OCI-LY7 (cell line): ENCODE measurements at regions not wholly inside any gene's neighbourhood (a gene's known extent, or its start where the extent isn't known, plus 50 kb on each side); places are given as distances from the start of the nearest gene placed in this dataset.

ENCODE experiments used
- BruUV-seq: library from RNA; stranded (reverse); fragments of 400-500 nt; replicated peaks from 2 replicates; lab custom pipeline; 2021; lab: Mats Ljungman, UMichigan
- CTCF ChIA-PET: fragments of 300-600 bp; sonication (Branson Sonifier 250); formaldehyde crosslinking; loops from one replicate; lab custom pipeline; 2022; ENCODE audit warnings: antibody characterized with exemption; ENCODE audit not compliant: unreplicated experiment; lab: Charles Lee
- POLR2A ChIA-PET: fragments of 300-600 bp; sonication (Branson Sonifier 250); formaldehyde crosslinking; loops from one replicate; lab custom pipeline; 2022; ENCODE audit warnings: antibody characterized with exemption; lab: Charles Lee
- DNase-seq: peaks from one replicate; pipeline ENCODE4 v3.0.0-alpha.2; 2015; ENCODE audit warnings: low spot score
- H2AFZ ChIP-seq: fragments of 200-600 bp; sonication (generic), shearing (Covaris generic); 2 replicates; pipeline ENCODE4 v1.6.1; 2014; ENCODE audit warnings: mild to moderate bottlenecking, antibody characterized with exemption, low read length, moderate library complexity
- H3K27ac ChIP-seq: fragments of 200-600 bp; sonication (generic); 2 replicates; pipeline ENCODE4 v1.5.1; 2014; ENCODE audit warnings: mixed run types, low read depth, mild to moderate bottlenecking, moderate library complexity, low read length, inconsistent platforms; ENCODE audit not compliant: poor library complexity, severe bottlenecking
- H3K36me3 ChIP-seq: fragments of 200-600 bp; sonication (generic); 2 replicates; pipeline ENCODE4 v1.6.1; 2014; ENCODE audit warnings: mild to moderate bottlenecking, antibody characterized with exemption, low read length, moderate library complexity, mixed read lengths; ENCODE audit not compliant: insufficient read depth
- H3K4me1 ChIP-seq: fragments of 200-600 bp; sonication (generic); 2 replicates; pipeline ENCODE4 v1.5.1; 2014; ENCODE audit warnings: mild to moderate bottlenecking, low read length; ENCODE audit not compliant: insufficient read depth, poor library complexity, severe bottlenecking
- H3K4me2 ChIP-seq: fragments of 200-600 bp; sonication (generic); 2 replicates; pipeline ENCODE4 v1.6.1; 2014; ENCODE audit warnings: mild to moderate bottlenecking, low read length
- H3K4me3 ChIP-seq: fragments of 200-600 bp; sonication (generic); 2 replicates; pipeline ENCODE4 v1.5.1; 2014; ENCODE audit warnings: mild to moderate bottlenecking, low read depth, low read length; ENCODE audit not compliant: poor library complexity, severe bottlenecking
- H3K79me2 ChIP-seq: fragments of 200-600 bp; sonication (generic); 2 replicates; pipeline ENCODE4 v1.6.1; 2016; ENCODE audit warnings: low read depth, mild to moderate bottlenecking, low read length, moderate library complexity, mixed read lengths; ENCODE audit not compliant: insufficient read depth
- H3K9me2 ChIP-seq: fragments of 200-600 bp; sonication (generic); 2 replicates; pipeline ENCODE4 v1.6.1; 2016; ENCODE audit warnings: mild to moderate bottlenecking, low read length, mixed read lengths; ENCODE audit not compliant: insufficient read depth
- H3K9me3 ChIP-seq: fragments of 200-600 bp; sonication (generic); 2 replicates; pipeline ENCODE4 v1.6.1; 2014; ENCODE audit warnings: mild to moderate bottlenecking, mixed run types, low read length, mixed read lengths
- H4K20me1 ChIP-seq: fragments of 200-600 bp; sonication (generic); 2 replicates; pipeline ENCODE4 v1.6.1; 2014; ENCODE audit warnings: mild to moderate bottlenecking, antibody characterized with exemption, low read length, moderate library complexity, mixed read lengths; ENCODE audit not compliant: insufficient read depth
- EZH2phosphoT487 ChIP-seq: fragments of 200-600 bp; sonication (generic); IDR thresholded peaks from 2 replicates; pipeline ENCODE4 v1.6.1; 2018; ENCODE audit warnings: low read depth, borderline replicate concordance, mild to moderate bottlenecking, mixed run types, antibody characterized with exemption, low read length, moderate library complexity, mixed read lengths
- intact Hi-C: fragments of 100-400 bp; cut with micrococcal nuclease; formaldehyde crosslinking; loops from one replicate; pipeline ENCODE4 v1.10.0; 2022; ENCODE audit not compliant: unreplicated experiment
- TF ChIP-seq, protein P1 (sequence below): fragments of 200-600 bp; sonication (generic); conservative IDR thresholded peaks from 2 replicates; pipeline ENCODE4 v1.5.1; 2014; ENCODE audit warnings: mild to moderate bottlenecking, antibody characterized with exemption, low read length, moderate library complexity, mixed read lengths

DNA sequence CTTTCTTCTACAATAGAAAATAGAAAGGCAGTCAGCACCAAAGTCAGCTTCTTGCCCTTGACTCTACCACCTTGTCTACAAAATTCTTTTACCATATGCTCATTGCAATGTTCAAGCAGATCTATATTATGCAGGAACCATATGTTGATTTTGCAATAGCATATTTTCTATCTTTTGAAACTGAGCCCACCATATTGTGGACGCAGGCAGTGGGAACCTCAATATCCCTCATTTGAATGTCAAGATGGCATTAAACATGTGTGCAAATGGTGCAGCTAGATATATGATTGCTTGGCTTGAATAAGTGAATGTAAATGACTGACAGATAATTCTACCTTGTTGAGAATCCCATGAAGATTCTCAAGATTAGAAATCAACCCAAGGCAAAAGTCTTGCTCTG is 412.7 kb upstream of the FSHR start:
- no TSS peak for BruUV-seq
- no peak for TF ChIP-seq EZH2phosphoT487
- TF ChIP-seq, protein P1, sequence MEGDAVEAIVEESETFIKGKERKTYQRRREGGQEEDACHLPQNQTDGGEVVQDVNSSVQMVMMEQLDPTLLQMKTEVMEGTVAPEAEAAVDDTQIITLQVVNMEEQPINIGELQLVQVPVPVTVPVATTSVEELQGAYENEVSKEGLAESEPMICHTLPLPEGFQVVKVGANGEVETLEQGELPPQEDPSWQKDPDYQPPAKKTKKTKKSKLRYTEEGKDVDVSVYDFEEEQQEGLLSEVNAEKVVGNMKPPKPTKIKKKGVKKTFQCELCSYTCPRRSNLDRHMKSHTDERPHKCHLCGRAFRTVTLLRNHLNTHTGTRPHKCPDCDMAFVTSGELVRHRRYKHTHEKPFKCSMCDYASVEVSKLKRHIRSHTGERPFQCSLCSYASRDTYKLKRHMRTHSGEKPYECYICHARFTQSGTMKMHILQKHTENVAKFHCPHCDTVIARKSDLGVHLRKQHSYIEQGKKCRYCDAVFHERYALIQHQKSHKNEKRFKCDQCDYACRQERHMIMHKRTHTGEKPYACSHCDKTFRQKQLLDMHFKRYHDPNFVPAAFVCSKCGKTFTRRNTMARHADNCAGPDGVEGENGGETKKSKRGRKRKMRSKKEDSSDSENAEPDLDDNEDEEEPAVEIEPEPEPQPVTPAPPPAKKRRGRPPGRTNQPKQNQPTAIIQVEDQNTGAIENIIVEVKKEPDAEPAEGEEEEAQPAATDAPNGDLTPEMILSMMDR = no peak
- DNase-seq = no peak
- no peaks in the 10 kb centered on the region for H3K4me1 ChIP-seq
- no peak overlapping the region for H2AFZ ChIP-seq
- intact Hi-C loops = no loop called here
- ChIA-PET POLR2A (interaction anchor here (0.6 kb wide), 1 partner anchor 80 kb away, joined by 3 read pairs; no protein-coding TSS in a partner anchor), CTCF (no interaction called here)
- no peak overlapping the region for H3K4me3 ChIP-seq
- no peaks in the 10 kb centered on the region for H3K36me3 ChIP-seq
- no peaks in the 10 kb centered on the region for H3K9me2 ChIP-seq
- no peaks in the 10 kb centered on the region for H4K20me1 ChIP-seq
- H3K4me2 ChIP-seq = no peak overlapping the region
- H3K79me2 ChIP-seq = no peaks in the 10 kb centered on the region
- H3K27ac ChIP-seq = no peak overlapping the region
- no peaks in the 10 kb centered on the region for H3K9me3 ChIP-seq

DNA sequence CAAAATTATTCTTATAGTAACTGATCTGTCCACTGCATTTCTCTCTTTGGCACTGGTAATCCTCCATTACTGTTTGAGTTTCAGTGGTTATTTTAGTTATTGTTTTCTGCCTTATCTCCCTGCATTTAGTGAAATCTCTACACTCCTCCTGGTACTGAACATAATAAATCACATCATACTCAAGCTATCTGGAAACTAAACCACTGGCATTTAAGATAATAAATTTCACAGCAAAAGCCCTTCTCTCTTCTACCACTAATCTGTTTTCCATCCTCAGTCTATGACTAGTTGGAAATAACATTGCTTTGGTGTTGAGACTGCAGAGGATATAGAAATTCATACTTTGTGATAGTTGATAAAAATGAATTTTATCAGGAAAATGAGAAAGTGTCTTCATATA is 399.3 kb upstream of the FSHR start:
- intact Hi-C loops = no loop called here
- Histone ChIP-seq H4K20me1 (no peaks in the 10 kb centered on the region), H2AFZ (no peak overlapping the region)

DNA sequence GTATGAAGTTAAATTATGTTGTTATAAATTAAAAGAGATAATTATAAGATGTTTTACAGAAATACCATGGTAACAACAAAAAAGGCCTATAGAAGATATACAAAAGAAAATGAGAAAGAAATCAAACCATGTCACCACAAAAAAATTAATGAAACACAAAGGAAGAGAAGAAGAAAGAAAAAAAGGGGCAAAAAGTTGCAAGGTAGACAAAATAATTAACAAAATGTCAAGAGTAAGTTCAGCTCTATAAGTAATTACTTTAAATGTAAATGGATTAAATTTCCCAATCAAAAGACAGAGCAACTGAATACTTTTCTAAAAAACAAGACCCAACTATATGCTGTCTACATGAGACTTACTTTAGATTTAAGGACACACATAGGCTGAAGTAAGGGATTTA is 378.4 kb upstream of the FSHR start:
- H3K9me3 ChIP-seq = peaks cover 8% of the 10 kb centered on the region; the same call in 1 of the 2 replicates
- no peaks in the 10 kb centered on the region for H3K9me2 ChIP-seq
- no peaks in the 10 kb centered on the region for H3K79me2 ChIP-seq
- no peak overlapping the region for H2AFZ ChIP-seq
- H3K36me3 ChIP-seq = no peaks in the 10 kb centered on the region
- TF ChIP-seq, protein P1 = no peak
- TF ChIP-seq EZH2phosphoT487 = no peak
- H3K4me2 ChIP-seq = no peak overlapping the region
- H4K20me1 ChIP-seq = no peaks in the 10 kb centered on the region
- no peak overlapping the region for H3K27ac ChIP-seq
- no peaks in the 10 kb centered on the region for H3K4me1 ChIP-seq
- ChIA-PET CTCF (no interaction called here), POLR2A (no interaction called here)
- no TSS peak for BruUV-seq
- no peak overlapping the region for H3K4me3 ChIP-seq
- DNase-seq = no peak
- intact Hi-C loops = no loop called here

More for the DNA sequence above, 399.3 kb upstream of the FSHR start:
- no peak for TF ChIP-seq EZH2phosphoT487
- TF ChIP-seq, protein P1 = no peak
- H3K27ac ChIP-seq = no peak overlapping the region
- POLR2A ChIA-PET = no interaction called here
- no peaks in the 10 kb centered on the region for H3K36me3 ChIP-seq
- no peaks in the 10 kb centered on the region for H3K79me2 ChIP-seq
- H3K9me3 ChIP-seq = no peaks in the 10 kb centered on the region
- H3K4me1 ChIP-seq = no peaks in the 10 kb centered on the region
- H3K4me2 ChIP-seq = no peak overlapping the region
- CTCF ChIA-PET = no interaction called here
- no peak for DNase-seq
- no peak overlapping the region for H3K4me3 ChIP-seq
- H3K9me2 ChIP-seq = no peaks in the 10 kb centered on the region
- no TSS peak for BruUV-seq
